HCT116 (cell line): ENCODE measurements at regions not wholly inside any gene's neighbourhood (a gene's known extent, or its start where the extent isn't known, plus 50 kb on each side); places are given as distances from the start of the nearest gene placed in this dataset.

ENCODE experiments used
- ATAC-seq: fragments of 200-7000 bp; cut with Tn5 transposase; 2 replicates; pipeline ENCODE4 v1.9.1; 2020; ENCODE audit warnings: mild to moderate bottlenecking, moderate library complexity
- BruUV-seq: library from RNA; stranded (reverse); fragments of 400-500 nt; replicated peaks from 2 replicates; lab custom pipeline; 2021; lab: Mats Ljungman, UMichigan
- CTCF ChIA-PET: fragments of 300-600 bp; sonication (Branson Sonifier 250); formaldehyde crosslinking; loops from one replicate; lab custom pipeline; 2021; ENCODE audit warnings: antibody characterized with exemption; lab: Charles Lee
- POLR2A ChIA-PET: fragments of 300-600, 350-600 bp; sonication (Branson Sonifier 250); formaldehyde crosslinking; loops from one replicate; lab custom pipeline; 2021; ENCODE audit warnings: antibody characterized with exemption; lab: Charles Lee
- RAD21 ChIA-PET, 2 experiments: fragments of 300-600 bp; sonication (Branson Sonifier 250); formaldehyde crosslinking; loops; one replicate each; lab custom pipeline; 2023; ENCODE audit warnings: low total read pairs in 2 of 2; ENCODE audit not compliant: uncharacterized antibody in 2 of 2, unreplicated experiment in 2 of 2, low non-redundant PET in 1 of 2; lab: Charles Lee
- DNase-seq: peaks from one replicate; pipeline ENCODE4 v3.0.0-alpha.2; 2010; ENCODE audit warnings: low read depth, low spot score
- H2AFZ ChIP-seq: fragments of 200-600 bp; shearing (Covaris generic), sonication (generic); 2 replicates; pipeline ENCODE4 v1.6.1; 2017; ENCODE audit warnings: low read depth, mixed run types, mixed read lengths, antibody characterized with exemption, low read length; ENCODE audit not compliant: poor library complexity, severe bottlenecking
- H3K27ac ChIP-seq: 2 replicates; pipeline ENCODE4 v1.5.1; 2012; ENCODE audit warnings: low read depth, low read length
- H3K27me3 ChIP-seq: fragments of 200-600 bp; sonication (generic); 2 replicates; pipeline ENCODE4 v1.6.1; 2016; ENCODE audit warnings: mixed run types, low read length, mixed read lengths; ENCODE audit not compliant: insufficient read depth
- H3K36me3 ChIP-seq, 2 experiments: fragments of 200-500 bp in 1 of 2; fragments of 200-600 bp in 1 of 2; sonication (Bioruptor generic) in 1 of 2; sonication (generic) in 1 of 2; 2 replicates each; pipeline versions ENCODE4 v1.5.1 to v1.6.1; 2014 to 2016; ENCODE audit warnings: low read length in 2 of 2, inconsistent platforms in 1 of 2, mixed read lengths in 1 of 2, mixed run types in 1 of 2; ENCODE audit not compliant: insufficient read depth in 2 of 2, control insufficient read depth in 1 of 2
- H3K4me1 ChIP-seq, 2 experiments: fragments of 200-600 bp in 1 of 2; sonication (generic) in 1 of 2; 2 replicates each; pipeline versions ENCODE4 v1.5.1 to v1.6.1; 2012 to 2017; ENCODE audit warnings: low read length in 2 of 2, inconsistent platforms in 1 of 2, mild to moderate bottlenecking in 1 of 2, mixed read lengths in 1 of 2, mixed run types in 1 of 2, moderate library complexity in 1 of 2; ENCODE audit not compliant: insufficient read depth in 2 of 2, control insufficient read depth in 1 of 2
- H3K4me2 ChIP-seq: fragments of 200-600 bp; sonication (generic); 2 replicates; pipeline ENCODE4 v1.6.1; 2017; ENCODE audit warnings: mixed run types, low read length, mixed read lengths
- H3K4me3 ChIP-seq, 2 experiments: fragments of 200-600 bp in 1 of 2; sonication (generic) in 1 of 2; replicated peaks in 1 of 2; 2 replicates each; pipeline ENCODE4 v1.5.1; 2011 to 2016; ENCODE audit warnings: low read length in 2 of 2, control low read depth in 1 of 2, low read depth in 1 of 2, mild to moderate bottlenecking in 1 of 2, mixed read lengths in 1 of 2, mixed run types in 1 of 2
- H3K79me2 ChIP-seq: fragments of 200-600 bp; sonication (generic); 2 replicates; pipeline ENCODE4 v1.6.1; 2017; ENCODE audit warnings: mild to moderate bottlenecking, mixed run types, low read length, moderate library complexity, mixed read lengths; ENCODE audit not compliant: insufficient read depth
- H3K9ac ChIP-seq: fragments of 200-600 bp; sonication (generic); 2 replicates; pipeline ENCODE4 v1.6.1; 2016; ENCODE audit warnings: low read length, mixed read lengths
- H3K9me2 ChIP-seq: fragments of 200-600 bp; sonication (generic), shearing (Covaris generic); 2 replicates; pipeline ENCODE4 v1.6.1; 2017; ENCODE audit warnings: mixed run types, mild to moderate bottlenecking, moderate library complexity; ENCODE audit not compliant: insufficient read depth
- H3K9me3 ChIP-seq, 2 experiments: fragments of 200-500 bp in 1 of 2; fragments of 200-600 bp in 1 of 2; sonication (Bioruptor generic) in 1 of 2; sonication (generic) in 1 of 2; 2 replicates each; pipeline ENCODE4 v1.6.1; 2014 to 2017; ENCODE audit warnings: low read length in 2 of 2, mixed read lengths in 2 of 2, inconsistent platforms in 1 of 2, low read depth in 1 of 2, mild to moderate bottlenecking in 1 of 2, mixed run types in 1 of 2, moderate library complexity in 1 of 2; ENCODE audit not compliant: control insufficient read depth in 1 of 2, insufficient read depth in 1 of 2
- H4K20me1 ChIP-seq: fragments of 200-600 bp; sonication (generic), shearing (Covaris generic); 2 replicates; pipeline ENCODE4 v1.6.1; 2017; ENCODE audit warnings: mixed run types, mild to moderate bottlenecking, moderate library complexity; ENCODE audit not compliant: insufficient read depth
- CEBPB ChIP-seq: IDR thresholded peaks from 2 replicates; pipeline ENCODE4 v1.6.1; 2012; ENCODE audit warnings: low read depth
- EGR1 ChIP-seq: IDR thresholded peaks from 2 replicates; pipeline ENCODE4 v1.6.1; 2012; ENCODE audit warnings: low read depth
- EZH2phosphoT487 ChIP-seq: fragments of 200-600 bp; IDR thresholded peaks from 2 replicates; pipeline ENCODE4 v1.6.1; 2018; ENCODE audit warnings: antibody characterized with exemption, borderline replicate concordance
- FOSL1 ChIP-seq: IDR thresholded peaks from 2 replicates; pipeline ENCODE4 v1.6.1; 2012; ENCODE audit warnings: low read depth
- MAX ChIP-seq: IDR thresholded peaks from 2 replicates; pipeline ENCODE4 v1.6.1; 2012
- POLR2A ChIP-seq: IDR thresholded peaks from 2 replicates; pipeline ENCODE4 v1.7.0; 2011; ENCODE audit warnings: borderline replicate concordance; ENCODE audit not compliant: insufficient read depth, insufficient read length; ENCODE audit errors: extremely low read depth
- POLR2AphosphoS5 ChIP-seq: IDR thresholded peaks from 2 replicates; pipeline ENCODE4 v1.6.1; 2011; ENCODE audit warnings: mild to moderate bottlenecking, low read depth, low read length, moderate library complexity
- RAD21 ChIP-seq: IDR thresholded peaks from 2 replicates; pipeline ENCODE4 v1.6.1; 2012; ENCODE audit warnings: low read depth, mild to moderate bottlenecking
- TCF7L2 ChIP-seq: IDR thresholded peaks from 2 replicates; pipeline ENCODE4 v1.7.0; 2011; ENCODE audit warnings: borderline replicate concordance, inconsistent platforms; ENCODE audit not compliant: insufficient read depth, insufficient read length; ENCODE audit errors: extremely low read depth
- YY1 ChIP-seq: IDR thresholded peaks from 2 replicates; pipeline ENCODE4 v1.6.1; 2011; ENCODE audit warnings: low read length, low read depth, moderate library complexity, mild to moderate bottlenecking; ENCODE audit not compliant: insufficient replicate concordance; ENCODE audit errors: extremely low read depth
- ZFX ChIP-seq: fragments of 450-650 bp; IDR thresholded peaks from 2 replicates; pipeline ENCODE4 v1.6.1; 2017
- ZNF274 ChIP-seq: fragments of 200-500 bp; sonication (Bioruptor generic); IDR thresholded peaks from 2 replicates; pipeline ENCODE4 v1.6.1; 2014; ENCODE audit warnings: mild to moderate bottlenecking, low read depth, low read length, inconsistent platforms
- intact Hi-C: fragments of 100-400 bp; cut with micrococcal nuclease; formaldehyde crosslinking; loops from 2 replicates; pipeline ENCODE4 v1.10.0; 2022

- Histone ChIP-seq H3K4me3 (no peak overlapping the region), H3K4me1 (no peaks in the 10 kb centered on the region), H3K27ac (no peak overlapping the region)
- RAD21 ChIA-PET: no interaction called here
- TF ChIP-seq YY1 (no peak), ZFX (no peak), MAX (no peak), CEBPB (no peak), TCF7L2 (no peak), RAD21 (no peak), ZNF274 (no peak), FOSL1 (no peak), POLR2A (no peak), EGR1 (no peak), POLR2AphosphoS5 (no peak)
- TF ChIP-seq, all 23 proteins: peak for 0
- Histone ChIP-seq H3K9me3 (no peaks in the 10 kb centered on the region), H3K4me2 (no peak overlapping the region), H3K9ac (no peak overlapping the region), H3K36me3 (no peaks in the 10 kb centered on the region), H4K20me1 (no peaks in the 10 kb centered on the region), H3K79me2 (no peaks in the 10 kb centered on the region), H3K27me3 (no peaks in the 10 kb centered on the region), H3K9me2 (no peaks in the 10 kb centered on the region), H2AFZ (no peak overlapping the region)
- ATAC-seq (no peak), DNase-seq (no peak)
- intact Hi-C loops: no loop called here
- BruUV-seq: no TSS peak
- ChIA-PET CTCF (no interaction called here), POLR2A (no interaction called here)
These were observed 154.6 kb downstream of the OSR1 start for GRCh38 chr2:19203866-19204265.

- no peak for ATAC-seq
- H4K20me1 ChIP-seq: no peaks in the 10 kb centered on the region
- RAD21 ChIA-PET: no interaction called here
- intact Hi-C loops: no loop called here
- H3K4me2 ChIP-seq: no peak overlapping the region
- H3K27ac ChIP-seq: no peak overlapping the region
- H3K9me3 ChIP-seq: no peaks in the 10 kb centered on the region
- H3K4me3 ChIP-seq: no peak overlapping the region
- no peak for TF ChIP-seq EZH2phosphoT487
- TF ChIP-seq MAX: no peak
- POLR2A ChIA-PET: no interaction called here
- H3K79me2 ChIP-seq: no peaks in the 10 kb centered on the region
- CTCF ChIA-PET: no interaction called here
- no peaks in the 10 kb centered on the region for H3K9me2 ChIP-seq
- H2AFZ ChIP-seq: no peak overlapping the region
- H3K36me3 ChIP-seq: no peaks in the 10 kb centered on the region
- H3K27me3 ChIP-seq: no peaks in the 10 kb centered on the region
- BruUV-seq: no TSS peak
- no peaks in the 10 kb centered on the region for H3K4me1 ChIP-seq
- no peak overlapping the region for H3K9ac ChIP-seq
- DNase-seq: no peak
These were observed 156.4 kb downstream of the OSR1 start for GRCh38 chr2:19201911-19202462.
